Ectodermal cell (in vitro differentiated cells): ENCODE measurements at regions not wholly inside any gene's neighbourhood (a gene's known extent, or its start where the extent isn't known, plus 50 kb on each side); places are given as distances from the start of the nearest gene placed in this dataset.

Source experiments
- H3K27ac ChIP-seq: 2 replicates; pipeline ENCODE4 v1.7.0; 2013; ENCODE audit warnings: mild to moderate bottlenecking, low read depth, low read length; ENCODE audit not compliant: insufficient read depth, poor library complexity, severe bottlenecking
- H3K27me3 ChIP-seq: 2 replicates; pipeline ENCODE4 v1.7.0; 2013; ENCODE audit warnings: mild to moderate bottlenecking, low read length; ENCODE audit not compliant: insufficient read depth, control insufficient read depth, poor library complexity, severe bottlenecking
- H3K36me3 ChIP-seq: one replicate; pipeline ENCODE4 v1.7.0; 2013; ENCODE audit warnings: low read length; ENCODE audit not compliant: control insufficient read depth, insufficient read depth
- H3K4me1 ChIP-seq: one replicate; pipeline ENCODE4 v1.7.0; 2013; ENCODE audit warnings: low read length; ENCODE audit not compliant: control insufficient read depth, insufficient read depth
- H3K4me3 ChIP-seq: 2 replicates; pipeline ENCODE4 v1.7.0; 2013; ENCODE audit warnings: low read depth, low read length, control low read depth; ENCODE audit not compliant: insufficient read depth
- H3K9me3 ChIP-seq: 2 replicates; pipeline ENCODE4 v1.7.0; 2013; ENCODE audit warnings: mild to moderate bottlenecking, low read length, moderate library complexity; ENCODE audit not compliant: control insufficient read depth
- whole genome bisulfite sequencing, 2 experiments: methylation state at CpG; one replicate each; pipeline ENCODE4 v1.1.7; 2013; ENCODE audit warnings: missing lambda C conversion rate in 2 of 2; 5-methylcytosine and 5-hydroxymethylcytosine counted together

GRCh38 chr6:144580771-144581170 is 295.6 kb downstream of the UTRN start:
- no peak overlapping the region for H3K27ac ChIP-seq
- no peaks in the 10 kb centered on the region for H3K27me3 ChIP-seq
- no peak overlapping the region for H3K4me3 ChIP-seq
- no peaks in the 10 kb centered on the region for H3K9me3 ChIP-seq
- H3K36me3 ChIP-seq: no peaks in the 10 kb centered on the region
- H3K4me1 ChIP-seq: no peaks in the 10 kb centered on the region
- WGBS, 2 experiments: 94 to 98% methylated on average over 1 of the region's 1 CpG

GRCh38 chr6:144581812-144582537 is 296.8 kb downstream of the UTRN start:
- no peaks in the 10 kb centered on the region for H3K27me3 ChIP-seq
- no peaks in the 10 kb centered on the region for H3K36me3 ChIP-seq
- no peaks in the 10 kb centered on the region for H3K9me3 ChIP-seq
- no peaks in the 10 kb centered on the region for H3K4me1 ChIP-seq
- no peak overlapping the region for H3K4me3 ChIP-seq
- WGBS, 2 experiments: 69 to 74% methylated on average over 5 of the region's 5 CpGs
- H3K27ac ChIP-seq: no peak overlapping the region

GRCh38 chr6:144582939-144583613 is 297.9 kb downstream of the UTRN start:
- H3K27me3 ChIP-seq: no peaks in the 10 kb centered on the region
- 34% methylated on average over 15 to 16 of the region's 16 CpGs for WGBS, 2 experiments
- H3K4me3 ChIP-seq: no peak overlapping the region
- no peak overlapping the region for H3K27ac ChIP-seq
- no peaks in the 10 kb centered on the region for H3K9me3 ChIP-seq
- H3K4me1 ChIP-seq: no peaks in the 10 kb centered on the region
- H3K36me3 ChIP-seq: no peaks in the 10 kb centered on the region

GRCh38 chr6:144583614-144583954 is 298.4 kb downstream of the UTRN start:
- no peaks in the 10 kb centered on the region for H3K4me1 ChIP-seq
- no peaks in the 10 kb centered on the region for H3K36me3 ChIP-seq
- H3K27me3 ChIP-seq: no peaks in the 10 kb centered on the region
- no peak overlapping the region for H3K27ac ChIP-seq
- WGBS, 2 experiments: 31% methylated on average over 1 of the region's 1 CpG; no CpG with 5 or more reads in 1 of the 2 experiments
- H3K4me3 ChIP-seq: no peak overlapping the region
- H3K9me3 ChIP-seq: no peaks in the 10 kb centered on the region

GRCh38 chr6:144585217-144585814 is 300.2 kb downstream of the UTRN start:
- no peaks in the 10 kb centered on the region for H3K36me3 ChIP-seq
- no peaks in the 10 kb centered on the region for H3K4me1 ChIP-seq
- 6% methylated on average over 2 of the region's 3 CpGs; no CpG with 5 or more reads in 1 of the 2 experiments for WGBS, 2 experiments
- no peaks in the 10 kb centered on the region for H3K9me3 ChIP-seq
- no peak overlapping the region for H3K4me3 ChIP-seq
- no peaks in the 10 kb centered on the region for H3K27me3 ChIP-seq
- no peak overlapping the region for H3K27ac ChIP-seq

GRCh38 chr6:144586986-144587385 is 301.9 kb downstream of the UTRN start:
- Histone ChIP-seq H3K9me3 (no peaks in the 10 kb centered on the region), H3K27ac (no peak overlapping the region), H3K4me3 (no peak overlapping the region), H3K4me1 (no peaks in the 10 kb centered on the region), H3K27me3 (no peaks in the 10 kb centered on the region), H3K36me3 (no peaks in the 10 kb centered on the region)
- WGBS, 2 experiments: 75 to 77% methylated on average over 3 of the region's 3 CpGs

- no peaks in the 10 kb centered on the region for H3K27me3 ChIP-seq
- no peaks in the 10 kb centered on the region for H3K9me3 ChIP-seq
- H3K27ac ChIP-seq: no peak overlapping the region
- H3K4me1 ChIP-seq: no peaks in the 10 kb centered on the region
- no peaks in the 10 kb centered on the region for H3K36me3 ChIP-seq
- WGBS, 2 experiments: 94 to 95% methylated on average over 1 of the region's 1 CpG
- no peak overlapping the region for H3K4me3 ChIP-seq
Measured at GRCh38 chr6:144588697-144589325, 303.7 kb downstream of the UTRN start.

- Histone ChIP-seq H3K4me3 (no peak overlapping the region), H3K4me1 (no peaks in the 10 kb centered on the region), H3K27ac (no peak overlapping the region), H3K36me3 (no peaks in the 10 kb centered on the region), H3K27me3 (no peaks in the 10 kb centered on the region), H3K9me3 (no peaks in the 10 kb centered on the region)
- WGBS, 2 experiments: 92 to 97% methylated on average over 3 of the region's 4 CpGs
Measured at GRCh38 chr6:144590532-144590931, 305.4 kb downstream of the UTRN start.

- Histone ChIP-seq H3K4me3 (no peak overlapping the region), H3K4me1 (no peaks in the 10 kb centered on the region), H3K27me3 (no peaks in the 10 kb centered on the region), H3K9me3 (no peaks in the 10 kb centered on the region), H3K27ac (no peak overlapping the region), H3K36me3 (no peaks in the 10 kb centered on the region)
- 96 to 100% methylated on average over 1 of the region's 1 CpG for WGBS, 2 experiments
Measured at GRCh38 chr6:144593392-144593791, 308.3 kb downstream of the UTRN start.

- Histone ChIP-seq H3K36me3 (no peaks in the 10 kb centered on the region), H3K4me1 (no peaks in the 10 kb centered on the region), H3K4me3 (no peak overlapping the region), H3K27me3 (no peaks in the 10 kb centered on the region), H3K9me3 (no peaks in the 10 kb centered on the region), H3K27ac (no peak overlapping the region)
- no CpG with 5 or more reads among the region's 1 CpG for WGBS, 2 experiments
Measured at GRCh38 chr6:144594585-144594984, 309.4 kb downstream of the UTRN start.
